HPDE6-E6E7 (cell line): ENCODE measurements at regions not wholly inside any gene's neighbourhood (a gene's known extent, or its start where the extent isn't known, plus 50 kb on each side); places are given as distances from the start of the nearest gene placed in this dataset.

Source experiments
- DNase-seq: peaks from one replicate; pipeline ENCODE4 v3.0.0; 2011; ENCODE audit warnings: missing footprints; ENCODE audit errors: extremely low spot score

GRCh38 chr10:36178616-36179015 lies 536.5 kb upstream of the FZD8 start:
- no peak for DNase-seq

GRCh38 chr10:36177071-36177470 lies 535.0 kb upstream of the FZD8 start:
- no peak for DNase-seq

- no peak for DNase-seq
Measured at GRCh38 chr10:36175954-36176353, 533.9 kb upstream of the FZD8 start.

- no peak for DNase-seq
Measured at GRCh38 chr10:36173364-36173763, 531.3 kb upstream of the FZD8 start.

- DNase-seq = no peak
Measured at GRCh38 chr10:36171953-36172940, 530.2 kb upstream of the FZD8 start.

GRCh38 chr10:36171556-36171952 lies 529.5 kb upstream of the FZD8 start:
- no peak for DNase-seq

- no peak for DNase-seq
Measured at GRCh38 chr10:36170943-36171501, 528.9 kb upstream of the FZD8 start.

GRCh38 chr10:36170142-36170719 lies 528.1 kb upstream of the FZD8 start:
- DNase-seq = no peak

GRCh38 chr10:36168777-36169176 lies 526.7 kb upstream of the FZD8 start:
- no peak for DNase-seq

GRCh38 chr10:36164556-36165504 lies 522.7 kb upstream of the FZD8 start:
- no peak for DNase-seq

GRCh38 chr10:36163827-36164226 lies 521.7 kb upstream of the FZD8 start:
- DNase-seq = no peak

GRCh38 chr10:36157486-36157885 lies 515.4 kb upstream of the FZD8 start:
- DNase-seq = no peak

GRCh38 chr10:36148207-36148606 lies 506.1 kb upstream of the FZD8 start:
- DNase-seq = no peak

- DNase-seq = no peak
Measured at GRCh38 chr10:36147529-36147928, 505.4 kb upstream of the FZD8 start.

GRCh38 chr10:36141856-36142560 lies 499.9 kb upstream of the FZD8 start:
- DNase-seq = no peak

- DNase-seq = no peak
Measured at GRCh38 chr10:36129051-36129450, 487.0 kb upstream of the FZD8 start.

GRCh38 chr10:36126076-36126475 lies 484.0 kb upstream of the FZD8 start:
- peak; percentile 0 for DNase-seq

- no peak for DNase-seq
Measured at GRCh38 chr10:36119455-36119854, 477.4 kb upstream of the FZD8 start.

GRCh38 chr10:36118314-36118713 lies 476.2 kb upstream of the FZD8 start:
- DNase-seq = no peak

- no peak for DNase-seq
Measured at GRCh38 chr10:36117890-36118289, 475.8 kb upstream of the FZD8 start.

- DNase-seq = no peak
Measured at GRCh38 chr10:36117231-36117630, 475.1 kb upstream of the FZD8 start.
